ENCODE measurements at regions not wholly inside any gene's neighbourhood (a gene's known extent, or its start where the extent isn't known, plus 50 kb on each side); places are given as distances from the start of the nearest gene placed in this dataset.

GRCh38 chr19:34831714-34832113, 58.7 kb upstream of the ZNF599 start:
- Histone ChIP-seq H3K27ac (ENCODE audit: low read length) (no peak overlapping the region), H3K36me3 (ENCODE audit: insufficient read depth, low read length) (no peaks in the 10 kb centered on the region), H3K79me2 (replicated peaks; ENCODE audit: insufficient read depth, low read length) (no peaks in the 10 kb centered on the region), H3K9ac (ENCODE audit: low read length) (no peak overlapping the region), H2AFZ (ENCODE audit: low read depth, low read length) (no peak overlapping the region), H3K4me2 (ENCODE audit: low read length) (no peak overlapping the region), H3K4me3 (ENCODE audit: low read length) (no peak overlapping the region), H3F3A (ENCODE audit: insufficient read depth, low read length, poor library complexity, severe bottlenecking) (no peaks in the 10 kb centered on the region), H3K27me3 (ENCODE audit: insufficient read depth, low read depth, low read length) (no peaks in the 10 kb centered on the region), H3K9me3 (ENCODE audit: low read length) (no peaks in the 10 kb centered on the region), H4K20me1 (ENCODE audit: insufficient read depth) (no peaks in the 10 kb centered on the region), H3K9me2 (ENCODE audit: insufficient read depth, low read length) (no peaks in the 10 kb centered on the region)
- TF ChIP-seq POLR2AphosphoS5 (IDR thresholded peaks at IDR 0.05) (no peak), RAD21 (conservative IDR thresholded peaks at IDR 0.05) (no peak), MXI1 (conservative IDR thresholded peaks at IDR 0.05; ENCODE audit: poor library complexity, severe bottlenecking) (no peak), TAF1 (IDR thresholded peaks at IDR 0.05; ENCODE audit: low read depth) (no peak), EP300 (conservative IDR thresholded peaks at IDR 0.05; ENCODE audit: poor library complexity, severe bottlenecking) (no peak), SMC3 (conservative IDR thresholded peaks at IDR 0.05; ENCODE audit: poor library complexity) (no peak), REST (IDR thresholded peaks at IDR 0.05; ENCODE audit: borderline replicate concordance) (no peak), CTCF (IDR thresholded peaks at IDR 0.05; ENCODE audit: poor library complexity, severe bottlenecking) (no peak), EZH2 (IDR thresholded peaks at IDR 0.05; ENCODE audit: borderline replicate concordance, insufficient read depth, low read length, poor library complexity, severe bottlenecking) (no peak)

GRCh38 chr19:34828156-34828555, 55.1 kb upstream of the ZNF599 start:
- no peak overlapping the region for H3K9ac ChIP-seq (ENCODE audit: low read length)
- no peak overlapping the region for H3K27ac ChIP-seq (ENCODE audit: low read length)
- H3K4me3 ChIP-seq (ENCODE audit: low read length) = no peak overlapping the region
- no peaks in the 10 kb centered on the region for H3K27me3 ChIP-seq (ENCODE audit: insufficient read depth, low read depth, low read length)
- no peak overlapping the region for H2AFZ ChIP-seq (ENCODE audit: low read depth, low read length)
- no peaks in the 10 kb centered on the region for H4K20me1 ChIP-seq (ENCODE audit: insufficient read depth)
- H3K9me3 ChIP-seq (ENCODE audit: low read length) = no peaks in the 10 kb centered on the region
- H3K9me2 ChIP-seq (ENCODE audit: insufficient read depth, low read length) = no peaks in the 10 kb centered on the region
- no peaks in the 10 kb centered on the region for H3F3A ChIP-seq (ENCODE audit: insufficient read depth, low read length, poor library complexity, severe bottlenecking)
- H3K79me2 ChIP-seq (replicated peaks; ENCODE audit: insufficient read depth, low read length) = no peaks in the 10 kb centered on the region
- H3K36me3 ChIP-seq (ENCODE audit: insufficient read depth, low read length) = no peaks in the 10 kb centered on the region
- no peak overlapping the region for H3K4me2 ChIP-seq (ENCODE audit: low read length)
- TF ChIP-seq RAD21 (conservative IDR thresholded peaks at IDR 0.05) = no peak
- TF ChIP-seq SMC3 (conservative IDR thresholded peaks at IDR 0.05; ENCODE audit: poor library complexity) = no peak
- TF ChIP-seq MXI1 (conservative IDR thresholded peaks at IDR 0.05; ENCODE audit: poor library complexity, severe bottlenecking) = no peak
- no peak for TF ChIP-seq CTCF (IDR thresholded peaks at IDR 0.05; ENCODE audit: poor library complexity, severe bottlenecking)
- no peak for TF ChIP-seq REST (IDR thresholded peaks at IDR 0.05; ENCODE audit: borderline replicate concordance)
- TF ChIP-seq POLR2AphosphoS5 (IDR thresholded peaks at IDR 0.05) = no peak
- no peak for TF ChIP-seq TAF1 (IDR thresholded peaks at IDR 0.05; ENCODE audit: low read depth)
- no peak for TF ChIP-seq EP300 (conservative IDR thresholded peaks at IDR 0.05; ENCODE audit: poor library complexity, severe bottlenecking)
- TF ChIP-seq EZH2 (IDR thresholded peaks at IDR 0.05; ENCODE audit: borderline replicate concordance, insufficient read depth, low read length, poor library complexity, severe bottlenecking) = no peak
